ENCODE measurements at regions not wholly inside any gene's neighbourhood (a gene's known extent, or its start where the extent isn't known, plus 50 kb on each side); places are given as distances from the start of the nearest gene placed in this dataset.
A peak's percentile ranks its signal among the peaks of the same experiment; 100 is the strongest.

DNA sequence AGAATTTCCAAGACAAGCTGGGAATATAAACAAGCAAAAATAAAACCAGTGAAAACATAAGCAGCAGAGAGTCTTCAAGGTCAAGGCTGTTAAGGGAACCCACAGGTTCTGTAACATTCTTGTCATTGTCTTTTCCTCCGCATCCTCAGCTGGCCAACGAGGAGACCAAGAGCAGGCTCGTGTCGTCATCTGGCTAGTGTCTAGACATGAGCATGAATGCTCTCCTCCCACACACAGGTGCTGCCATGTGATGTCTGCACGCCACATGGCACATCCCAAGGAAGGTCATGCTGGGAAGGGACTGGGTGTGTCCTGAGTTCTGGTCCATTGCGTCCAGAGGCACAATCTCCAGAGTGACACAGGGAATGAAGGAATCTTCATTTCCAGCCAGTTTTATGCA is 156.2 kb downstream of the POLR2M start:
- Histone ChIP-seq H3K4me1 (ENCODE audit: control insufficient read depth in 2 of 2, insufficient read depth in 2 of 2, low read length in 2 of 2) (no peaks in the 10 kb centered on the region), H3K9me3 (ENCODE audit: control extremely low read depth in 1 of 3, control insufficient read depth in 2 of 3, insufficient read depth in 1 of 3, low read length in 2 of 3) (peaks cover 0 to under 1% (median 0%) of the 10 kb centered on the region in 3 donors), H4K20me1 (ENCODE audit: control insufficient read depth, insufficient read depth, low read length, poor library complexity, severe bottlenecking) (no peaks in the 10 kb centered on the region), H3K9ac (ENCODE audit: low read length) (no peak overlapping the region), H3K4me2 (replicated peaks; ENCODE audit: low read depth, low read length, poor library complexity, severe bottlenecking) (no peak overlapping the region), H2AFZ (ENCODE audit: insufficient read depth, low read depth, low read length, poor library complexity, severe bottlenecking) (no peak overlapping the region), H3K79me2 (ENCODE audit: control insufficient read depth, insufficient read depth, low read length) (no peaks in the 10 kb centered on the region), H3K36me3 (replicated peaks in 1 of 2; ENCODE audit: control extremely low read depth in 1 of 2, control insufficient read depth in 1 of 2, extremely low read depth in 1 of 2, insufficient read depth in 2 of 2, low read length in 1 of 2) (no peaks in the 10 kb centered on the region), H3K4me3 (ENCODE audit: control extremely low read depth in 1 of 5, extremely low read depth in 1 of 5, insufficient read depth in 1 of 5, low read depth in 2 of 5, low read length in 4 of 5) (no peak overlapping the region), H3K27ac (ENCODE audit: low read length in 2 of 2) (no peak overlapping the region), H3K27me3 (replicated peaks in 1 of 4; ENCODE audit: control extremely low read depth in 1 of 4, control insufficient read depth in 3 of 4, insufficient read depth in 4 of 4, low read length in 3 of 4) (peaks cover 0 to 12% (median 4%) of the 10 kb centered on the region in 4 experiments)
- Mint-ChIP-seq H3K4me3 (no peak overlapping the region), H3K4me1 (peaks cover 1% of the 10 kb centered on the region), H3K27ac (no peak overlapping the region), H3K9me3 (ENCODE audit: insufficient read depth) (no peaks in the 10 kb centered on the region), H3K27me3 (peaks cover 53% of the 10 kb centered on the region)
- CTCF ChIA-PET, result interaction anchor here (1.7 to 4.8 kb wide), 3 partner anchors 8 to 302 kb away, joined by 4 to 68 read pairs (median 35); no protein-coding TSS in a partner anchor
- intact Hi-C loops (cut with micrococcal nuclease), result no loop called here
- POLR2A ChIA-PET, result no interaction called here
- ATAC-seq (ENCODE audit: low read depth), result no peak
- DNase-seq, result no peak
- TF ChIP-seq EZH2 (IDR thresholded peaks at IDR 0.05; ENCODE audit: borderline replicate concordance, insufficient read depth, low read depth, low read length, poor library complexity, severe bottlenecking), result no peak
- TF ChIP-seq, protein P1, sequence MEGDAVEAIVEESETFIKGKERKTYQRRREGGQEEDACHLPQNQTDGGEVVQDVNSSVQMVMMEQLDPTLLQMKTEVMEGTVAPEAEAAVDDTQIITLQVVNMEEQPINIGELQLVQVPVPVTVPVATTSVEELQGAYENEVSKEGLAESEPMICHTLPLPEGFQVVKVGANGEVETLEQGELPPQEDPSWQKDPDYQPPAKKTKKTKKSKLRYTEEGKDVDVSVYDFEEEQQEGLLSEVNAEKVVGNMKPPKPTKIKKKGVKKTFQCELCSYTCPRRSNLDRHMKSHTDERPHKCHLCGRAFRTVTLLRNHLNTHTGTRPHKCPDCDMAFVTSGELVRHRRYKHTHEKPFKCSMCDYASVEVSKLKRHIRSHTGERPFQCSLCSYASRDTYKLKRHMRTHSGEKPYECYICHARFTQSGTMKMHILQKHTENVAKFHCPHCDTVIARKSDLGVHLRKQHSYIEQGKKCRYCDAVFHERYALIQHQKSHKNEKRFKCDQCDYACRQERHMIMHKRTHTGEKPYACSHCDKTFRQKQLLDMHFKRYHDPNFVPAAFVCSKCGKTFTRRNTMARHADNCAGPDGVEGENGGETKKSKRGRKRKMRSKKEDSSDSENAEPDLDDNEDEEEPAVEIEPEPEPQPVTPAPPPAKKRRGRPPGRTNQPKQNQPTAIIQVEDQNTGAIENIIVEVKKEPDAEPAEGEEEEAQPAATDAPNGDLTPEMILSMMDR (IDR thresholded peaks at IDR 0.05), result no peak
- WGBS (ENCODE audit: insufficient coverage), result 100% methylated on average over 1 of the region's 6 CpGs

DNA sequence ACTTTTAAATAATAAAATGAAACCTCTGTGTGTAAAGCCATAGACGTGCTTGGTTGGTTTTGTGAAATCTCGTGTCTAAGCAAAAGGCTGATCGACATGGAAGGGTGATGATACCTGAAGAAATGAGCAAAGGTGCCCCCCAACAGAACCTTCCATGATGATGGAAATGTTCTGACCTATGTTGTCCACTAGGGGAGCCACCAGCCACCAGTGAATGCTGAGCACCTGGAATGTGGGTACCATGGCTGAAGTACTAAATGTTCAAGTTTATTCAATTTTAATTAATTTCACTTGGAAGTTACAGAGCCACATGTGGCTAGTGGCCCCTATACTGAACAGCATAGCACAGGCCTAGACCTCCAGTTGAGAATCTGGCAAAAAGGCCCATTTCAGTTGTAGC is 158.8 kb downstream of the POLR2M start:
- Histone ChIP-seq H4K20me1 (ENCODE audit: control insufficient read depth, insufficient read depth, low read length, poor library complexity, severe bottlenecking) (no peaks in the 10 kb centered on the region), H3K79me2 (ENCODE audit: control insufficient read depth, insufficient read depth, low read length) (no peaks in the 10 kb centered on the region), H3K4me1 (ENCODE audit: control insufficient read depth in 2 of 2, insufficient read depth in 2 of 2, low read length in 2 of 2) (peaks cover 0 to 4% of the 10 kb centered on the region in 2 donors), H3K4me3 (ENCODE audit: control extremely low read depth in 1 of 5, extremely low read depth in 1 of 5, insufficient read depth in 1 of 5, low read depth in 2 of 5, low read length in 4 of 5) (no peak overlapping the region), H3K9ac (ENCODE audit: low read length) (no peak overlapping the region), H3K9me3 (ENCODE audit: control extremely low read depth in 1 of 3, control insufficient read depth in 2 of 3, insufficient read depth in 1 of 3, low read length in 2 of 3) (peaks cover 0 to 3% (median 0%) of the 10 kb centered on the region in 3 donors), H3K36me3 (replicated peaks in 1 of 2; ENCODE audit: control extremely low read depth in 1 of 2, control insufficient read depth in 1 of 2, extremely low read depth in 1 of 2, insufficient read depth in 2 of 2, low read length in 1 of 2) (no peaks in the 10 kb centered on the region), H3K27ac (ENCODE audit: low read length in 2 of 2) (no peak overlapping the region), H2AFZ (ENCODE audit: insufficient read depth, low read depth, low read length, poor library complexity, severe bottlenecking) (no peak overlapping the region), H3K27me3 (replicated peaks in 1 of 4; ENCODE audit: control extremely low read depth in 1 of 4, control insufficient read depth in 3 of 4, insufficient read depth in 4 of 4, low read length in 3 of 4) (peaks cover 0 to 19% (median 15%) of the 10 kb centered on the region in 4 experiments), H3K4me2 (replicated peaks; ENCODE audit: low read depth, low read length, poor library complexity, severe bottlenecking) (no peak overlapping the region)
- POLR2A ChIA-PET, result no interaction called here
- TF ChIP-seq, protein P1 (IDR thresholded peaks at IDR 0.05), result peak; percentile 52
- no peak for TF ChIP-seq EZH2 (IDR thresholded peaks at IDR 0.05; ENCODE audit: borderline replicate concordance, insufficient read depth, low read depth, low read length, poor library complexity, severe bottlenecking)
- ATAC-seq (ENCODE audit: low read depth) (no peak), DNase-seq (no peak)
- intact Hi-C loops (cut with micrococcal nuclease), result no loop called here
- WGBS (ENCODE audit: insufficient coverage), result 80% methylated on average over 1 of the region's 3 CpGs
- Mint-ChIP-seq H3K27ac (no peak overlapping the region), H3K9me3 (ENCODE audit: insufficient read depth) (no peaks in the 10 kb centered on the region), H3K27me3 (peaks cover 57% of the 10 kb centered on the region), H3K4me1 (peaks cover 8% of the 10 kb centered on the region), H3K4me3 (no peak overlapping the region)
- CTCF ChIA-PET, result interaction anchor here (0.7 to 2.8 kb wide), 5 partner anchors 10 to 1717 kb away, joined by 3 to 6 read pairs (median 4); no protein-coding TSS in a partner anchor
